IPS-20b (cell line): ENCODE measurements at regions not wholly inside any gene's neighbourhood (a gene's known extent, or its start where the extent isn't known, plus 50 kb on each side); places are given as distances from the start of the nearest gene placed in this dataset.

Experiments used
- H3K27ac ChIP-seq: one replicate; pipeline ENCODE4 v1.5.1; 2013; ENCODE audit warnings: low read length
- H3K27me3 ChIP-seq: 2 replicates; pipeline ENCODE4 v1.6.1; 2013; ENCODE audit warnings: mild to moderate bottlenecking, low read length, inconsistent platforms; ENCODE audit not compliant: insufficient read depth
- H3K36me3 ChIP-seq: 2 replicates; pipeline ENCODE4 v1.6.1; 2013; ENCODE audit warnings: low read depth, mild to moderate bottlenecking, inconsistent platforms, low read length, moderate library complexity; ENCODE audit not compliant: insufficient read depth
- H3K4me1 ChIP-seq: 2 replicates; pipeline ENCODE4 v1.6.1; 2013; ENCODE audit warnings: mild to moderate bottlenecking, control low read depth, inconsistent platforms, low read length, moderate library complexity; ENCODE audit not compliant: insufficient read depth
- H3K4me3 ChIP-seq: 2 replicates; pipeline ENCODE4 v1.5.1; 2013; ENCODE audit warnings: mild to moderate bottlenecking, low read length, inconsistent platforms
- H3K9ac ChIP-seq: 2 replicates; pipeline ENCODE4 v1.6.1; 2013; ENCODE audit warnings: low read depth, mild to moderate bottlenecking, inconsistent platforms, low read length, moderate library complexity
- H3K9me3 ChIP-seq: 2 replicates; pipeline ENCODE4 v1.6.1; 2013; ENCODE audit warnings: mild to moderate bottlenecking, low read depth, low read length, inconsistent platforms; ENCODE audit not compliant: insufficient read depth

DNA sequence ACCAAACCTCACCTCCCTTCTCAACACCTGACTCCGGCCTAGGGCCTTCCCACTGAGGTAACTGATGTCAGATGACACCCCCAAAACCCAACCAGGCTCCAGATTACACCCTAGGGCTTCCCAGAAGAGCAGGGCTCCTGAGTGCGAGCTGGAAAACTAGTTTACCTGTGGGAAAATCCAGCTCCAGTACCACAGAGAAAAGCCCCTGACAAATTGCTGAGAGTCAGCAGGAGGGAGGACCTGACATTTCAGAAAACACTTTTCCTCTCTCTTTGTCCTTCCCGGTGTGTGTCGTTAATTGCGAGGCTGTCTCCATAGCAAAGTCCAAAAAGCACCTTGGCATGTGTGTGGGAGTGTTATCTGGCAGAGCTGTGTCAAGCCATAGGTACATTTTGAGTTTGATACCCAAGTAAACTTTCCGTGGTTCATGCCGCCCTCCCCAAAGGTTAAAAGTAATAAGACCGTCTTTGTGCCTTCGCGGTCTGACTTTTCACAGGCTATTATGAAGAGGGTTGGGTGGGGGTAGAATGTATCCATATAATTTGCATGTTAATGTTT is 79.8 kb upstream of the FNDC3B start:
- Histone ChIP-seq H3K4me3 (no peak overlapping the region), H3K9me3 (no peaks in the 10 kb centered on the region), H3K9ac (peak overlapping the region; percentile 12; the same call in 1 of the 2 replicates), H3K27ac (no peak overlapping the region), H3K36me3 (no peaks in the 10 kb centered on the region), H3K27me3 (no peaks in the 10 kb centered on the region), H3K4me1 (peaks cover 12% of the 10 kb centered on the region; the same call in 1 of the 2 replicates)

GRCh38 chr3:171960159-171960558 is 79.2 kb upstream of the FNDC3B start:
- H3K27ac ChIP-seq, result no peak overlapping the region

DNA sequence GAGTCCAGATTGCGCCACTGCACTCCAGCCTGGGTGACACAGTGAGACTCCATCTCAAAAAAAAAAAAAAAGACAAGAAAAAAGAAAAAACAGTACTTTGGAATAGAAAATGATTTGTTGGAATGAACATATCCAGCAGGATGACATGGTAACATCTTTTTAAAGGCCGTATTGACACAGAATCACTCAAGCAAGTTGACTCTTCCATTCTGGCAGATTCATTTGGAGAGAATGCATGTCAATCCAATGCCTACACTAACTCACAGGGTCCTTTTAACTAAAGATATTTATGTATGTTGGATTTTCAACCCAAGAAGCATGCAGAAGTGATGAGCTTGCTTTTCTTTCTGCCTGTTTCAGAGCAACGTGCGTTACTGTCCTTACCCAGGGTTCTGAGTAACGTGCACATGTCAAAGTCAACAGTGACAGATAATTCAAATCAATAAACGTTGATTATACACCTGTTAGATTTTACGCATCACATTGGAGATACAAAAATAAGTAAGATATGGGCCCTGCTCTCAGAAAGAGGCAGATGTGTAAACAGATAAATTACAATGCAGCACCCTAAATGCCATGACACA is 77.1 kb upstream of the FNDC3B start:
- H3K9ac ChIP-seq, result no peak overlapping the region
- no peak overlapping the region for H3K4me3 ChIP-seq
- H3K27ac ChIP-seq, result no peak overlapping the region
- no peaks in the 10 kb centered on the region for H3K36me3 ChIP-seq
- no peaks in the 10 kb centered on the region for H3K9me3 ChIP-seq
- no peaks in the 10 kb centered on the region for H3K27me3 ChIP-seq
- peaks cover 12% of the 10 kb centered on the region; the same call in 1 of the 2 replicates for H3K4me1 ChIP-seq

More at GRCh38 chr3:171960159-171960558, 79.2 kb upstream of the FNDC3B start:
- no peak overlapping the region for H3K9ac ChIP-seq
- H3K27me3 ChIP-seq, result no peaks in the 10 kb centered on the region
- no peaks in the 10 kb centered on the region for H3K36me3 ChIP-seq
- peaks cover 12% of the 10 kb centered on the region; the same call in 1 of the 2 replicates for H3K4me1 ChIP-seq
- H3K4me3 ChIP-seq, result no peak overlapping the region
- no peaks in the 10 kb centered on the region for H3K9me3 ChIP-seq

DNA sequence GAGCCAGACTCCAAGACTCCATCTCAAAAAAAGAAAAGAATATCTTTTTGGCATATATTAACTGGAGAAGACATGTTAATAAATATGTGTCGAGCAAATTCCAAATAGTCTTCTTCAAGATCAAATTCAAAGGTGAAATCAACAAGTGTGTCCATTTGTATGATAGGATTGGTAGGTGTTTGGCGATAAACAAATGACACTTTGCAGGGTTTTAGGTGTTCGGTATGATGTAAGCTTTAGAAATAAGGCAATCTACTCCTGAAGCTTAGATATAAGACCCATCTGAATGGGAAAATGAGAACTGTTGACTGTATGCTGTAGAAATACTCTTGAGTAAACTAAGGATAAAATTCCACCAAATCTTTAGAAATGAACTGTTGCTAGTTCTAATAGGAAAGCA is 75.8 kb upstream of the FNDC3B start:
- H3K9ac ChIP-seq, result no peak overlapping the region
- H3K27ac ChIP-seq, result no peak overlapping the region
- peaks cover 12% of the 10 kb centered on the region; the same call in 1 of the 2 replicates for H3K4me1 ChIP-seq

GRCh38 chr3:171965067-171965712 is 74.2 kb upstream of the FNDC3B start:
- Histone ChIP-seq H3K9me3 (no peaks in the 10 kb centered on the region), H3K36me3 (no peaks in the 10 kb centered on the region), H3K4me1 (no peaks in the 10 kb centered on the region; the same call in 1 of the 2 replicates), H3K9ac (no peak overlapping the region), H3K4me3 (no peak overlapping the region), H3K27me3 (no peaks in the 10 kb centered on the region), H3K27ac (no peak overlapping the region)

More for the DNA sequence above, 75.8 kb upstream of the FNDC3B start:
- H3K36me3 ChIP-seq, result no peaks in the 10 kb centered on the region
- no peak overlapping the region for H3K4me3 ChIP-seq
- H3K9me3 ChIP-seq, result no peaks in the 10 kb centered on the region
- no peaks in the 10 kb centered on the region for H3K27me3 ChIP-seq

- H3K36me3 ChIP-seq, result no peaks in the 10 kb centered on the region
- H3K4me1 ChIP-seq, result no peaks in the 10 kb centered on the region
- no peak overlapping the region for H3K4me3 ChIP-seq
- H3K27me3 ChIP-seq, result no peaks in the 10 kb centered on the region
- no peak overlapping the region for H3K27ac ChIP-seq
- H3K9me3 ChIP-seq, result no peaks in the 10 kb centered on the region
- H3K9ac ChIP-seq, result no peak overlapping the region
Measured at GRCh38 chr3:171966533-171967136, 72.7 kb upstream of the FNDC3B start.

DNA sequence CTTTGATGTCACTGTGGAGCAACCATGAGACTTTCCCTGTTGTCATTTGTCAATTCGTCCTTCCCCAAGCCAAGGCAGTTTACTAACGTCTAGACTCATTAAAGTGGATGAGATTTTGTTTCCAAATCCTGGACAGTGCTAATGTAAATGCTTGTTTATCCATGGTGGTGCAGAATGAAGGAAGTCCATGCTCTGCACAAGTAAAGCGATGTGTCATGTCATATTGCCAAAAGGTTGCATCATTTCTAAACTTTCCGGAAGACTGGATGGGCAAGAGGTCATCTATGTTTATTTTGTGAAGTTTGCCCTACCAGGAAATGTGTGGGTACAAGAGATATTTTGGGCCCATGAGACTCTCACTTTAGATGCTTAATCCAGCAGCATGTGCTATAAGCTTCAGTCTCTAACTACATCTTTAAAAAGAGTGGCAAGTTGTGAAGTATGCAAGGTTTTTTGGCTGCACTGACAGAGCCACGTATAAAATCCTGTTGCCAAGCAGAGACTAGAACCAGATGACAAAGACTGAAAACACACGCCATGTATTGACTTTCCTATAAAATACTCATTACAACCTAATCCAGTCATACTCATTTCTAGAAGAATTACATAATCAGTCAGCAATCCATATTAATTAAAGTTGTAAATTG is 72.1 kb upstream of the FNDC3B start:
- Histone ChIP-seq H3K9me3 (no peaks in the 10 kb centered on the region), H3K4me3 (no peak overlapping the region), H3K27ac (no peak overlapping the region), H3K4me1 (no peaks in the 10 kb centered on the region), H3K27me3 (no peaks in the 10 kb centered on the region), H3K9ac (no peak overlapping the region), H3K36me3 (no peaks in the 10 kb centered on the region)

- H3K9me3 ChIP-seq, result no peaks in the 10 kb centered on the region
- H3K4me1 ChIP-seq, result peaks cover 4% of the 10 kb centered on the region; the same call in 1 of the 2 replicates
- no peak overlapping the region for H3K9ac ChIP-seq
- no peaks in the 10 kb centered on the region for H3K27me3 ChIP-seq
- H3K4me3 ChIP-seq, result no peak overlapping the region
- H3K36me3 ChIP-seq, result no peaks in the 10 kb centered on the region
- no peak overlapping the region for H3K27ac ChIP-seq
Measured at GRCh38 chr3:171967932-171968678, 71.3 kb upstream of the FNDC3B start.

DNA sequence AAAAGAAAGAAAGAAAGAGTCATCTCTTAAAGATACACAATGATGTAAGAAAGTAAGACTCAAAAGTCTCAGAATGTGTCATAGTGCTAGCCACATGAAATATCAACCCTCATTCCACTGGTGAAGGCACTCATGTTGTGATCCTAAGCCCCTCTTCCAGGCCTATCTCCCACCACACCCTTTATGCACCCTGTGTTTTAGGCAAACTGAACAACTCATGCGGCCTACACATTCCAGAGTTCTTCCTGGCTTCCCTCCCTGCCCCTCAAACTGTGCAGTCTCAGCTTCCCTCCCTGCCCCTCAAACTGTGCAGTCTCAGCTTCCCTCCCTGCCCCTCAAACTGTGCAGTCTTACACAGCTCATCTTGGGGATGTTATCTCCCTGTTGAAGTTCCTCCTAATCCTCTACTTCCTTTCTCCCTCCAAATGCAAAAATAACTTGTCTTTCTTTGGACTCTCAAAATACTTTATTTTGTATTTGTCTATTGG is 69.0 kb upstream of the FNDC3B start:
- Histone ChIP-seq H3K27me3 (no peaks in the 10 kb centered on the region), H3K27ac (no peak overlapping the region), H3K9ac (no peak overlapping the region), H3K9me3 (no peaks in the 10 kb centered on the region), H3K4me3 (no peak overlapping the region), H3K4me1 (peaks cover 4% of the 10 kb centered on the region; the same call in 1 of the 2 replicates), H3K36me3 (no peaks in the 10 kb centered on the region)

DNA sequence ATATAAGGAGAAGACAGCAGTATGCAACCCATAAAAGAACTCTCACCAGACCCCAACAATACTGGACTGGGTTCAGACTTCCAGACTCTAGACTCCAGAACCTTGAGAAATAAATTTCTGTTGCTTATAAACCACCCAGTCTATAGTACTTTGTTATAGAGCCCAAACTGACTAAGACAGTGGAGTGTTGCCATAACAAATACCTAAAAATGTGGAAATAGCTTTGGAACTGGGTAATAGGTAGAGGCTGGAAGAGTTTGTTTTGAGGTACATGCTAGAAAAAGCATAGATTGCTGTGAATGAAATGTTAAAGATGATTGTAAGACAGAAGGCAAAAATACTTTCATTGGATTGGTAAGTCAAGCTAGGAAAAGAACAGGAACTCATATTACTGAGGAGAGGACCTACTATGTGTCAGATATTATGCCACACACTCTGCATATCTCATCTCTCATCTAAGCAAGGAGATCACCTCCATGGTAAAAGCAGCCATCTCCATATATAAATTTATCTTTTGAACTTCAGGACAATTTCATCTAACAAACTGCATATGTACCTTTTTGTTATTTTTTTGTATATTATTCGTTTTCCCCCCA is 67.4 kb upstream of the FNDC3B start:
- no peak overlapping the region for H3K9ac ChIP-seq
- H3K36me3 ChIP-seq, result no peaks in the 10 kb centered on the region
- H3K9me3 ChIP-seq, result no peaks in the 10 kb centered on the region
- no peak overlapping the region for H3K27ac ChIP-seq
- H3K4me1 ChIP-seq, result peaks cover 4% of the 10 kb centered on the region; the same call in 1 of the 2 replicates
- no peak overlapping the region for H3K4me3 ChIP-seq
- H3K27me3 ChIP-seq, result no peaks in the 10 kb centered on the region
